Testis (tissue), 2 donors: ENCODE measurements at regions not wholly inside any gene's neighbourhood (a gene's known extent, or its start where the extent isn't known, plus 50 kb on each side); places are given as distances from the start of the nearest gene placed in this dataset.

Experiments
- POLR2A ChIP-seq: fragments of 450-650 bp; IDR thresholded peaks from one replicate; pipeline ENCODE4 v1.6.1; 2017; ENCODE audit warnings: antibody characterized with exemption, mild to moderate bottlenecking, moderate library complexity
- TF ChIP-seq, protein P1 (sequence below), 3 experiments: fragments of 450-650 bp in 2 of 3; fragments of 200-600 bp in 1 of 3; sonication (generic) in 1 of 3; IDR thresholded peaks; one replicate each; pipeline ENCODE4 v1.5.1; 2016 to 2019; ENCODE audit warnings: antibody characterized with exemption in 3 of 3, mild to moderate bottlenecking in 2 of 3, moderate library complexity in 1 of 3

DNA sequence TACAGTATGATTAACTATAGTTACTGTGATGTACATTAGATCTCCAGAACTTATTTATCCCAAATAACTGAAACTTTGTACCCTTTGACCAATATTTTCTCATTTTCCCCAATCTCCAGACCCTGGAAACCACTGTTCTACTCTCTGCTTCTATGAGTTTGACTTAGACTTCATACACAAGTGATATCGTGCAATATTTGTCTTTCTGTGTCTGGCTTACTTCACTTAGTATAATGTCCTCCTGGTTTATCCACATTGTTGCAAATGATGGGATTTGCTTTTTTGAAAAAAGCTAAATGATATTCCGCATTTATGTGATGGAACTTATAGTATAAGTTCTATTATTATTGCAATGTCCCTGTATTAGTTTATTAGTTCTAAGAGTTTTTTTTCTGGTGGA lies 81.8 kb upstream of the SOD3 start:
- TF ChIP-seq, protein P1, sequence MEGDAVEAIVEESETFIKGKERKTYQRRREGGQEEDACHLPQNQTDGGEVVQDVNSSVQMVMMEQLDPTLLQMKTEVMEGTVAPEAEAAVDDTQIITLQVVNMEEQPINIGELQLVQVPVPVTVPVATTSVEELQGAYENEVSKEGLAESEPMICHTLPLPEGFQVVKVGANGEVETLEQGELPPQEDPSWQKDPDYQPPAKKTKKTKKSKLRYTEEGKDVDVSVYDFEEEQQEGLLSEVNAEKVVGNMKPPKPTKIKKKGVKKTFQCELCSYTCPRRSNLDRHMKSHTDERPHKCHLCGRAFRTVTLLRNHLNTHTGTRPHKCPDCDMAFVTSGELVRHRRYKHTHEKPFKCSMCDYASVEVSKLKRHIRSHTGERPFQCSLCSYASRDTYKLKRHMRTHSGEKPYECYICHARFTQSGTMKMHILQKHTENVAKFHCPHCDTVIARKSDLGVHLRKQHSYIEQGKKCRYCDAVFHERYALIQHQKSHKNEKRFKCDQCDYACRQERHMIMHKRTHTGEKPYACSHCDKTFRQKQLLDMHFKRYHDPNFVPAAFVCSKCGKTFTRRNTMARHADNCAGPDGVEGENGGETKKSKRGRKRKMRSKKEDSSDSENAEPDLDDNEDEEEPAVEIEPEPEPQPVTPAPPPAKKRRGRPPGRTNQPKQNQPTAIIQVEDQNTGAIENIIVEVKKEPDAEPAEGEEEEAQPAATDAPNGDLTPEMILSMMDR (IDR thresholded peaks at IDR 0.05) = no peak
- TF ChIP-seq POLR2A = no peak
